GM18502 (cell line): ENCODE measurements at regions not wholly inside any gene's neighbourhood (a gene's known extent, or its start where the extent isn't known, plus 50 kb on each side); places are given as distances from the start of the nearest gene placed in this dataset.
A peak's percentile ranks its signal among the peaks of the same experiment; 100 is the strongest.
"Not testable (repeated sequence)": the region's sequence is repeated elsewhere in the genome, so short reads cannot be mapped to it uniquely, and the experiment has no call there.

ENCODE experiments used
- ATAC-seq: cut with Tn5 transposase; IDR thresholded peaks from one replicate; pipeline ENCODE4 v1.9.1; 2021; ENCODE audit warnings: mild to moderate bottlenecking; ENCODE audit not compliant: unreplicated experiment, poor library complexity

DNA sequence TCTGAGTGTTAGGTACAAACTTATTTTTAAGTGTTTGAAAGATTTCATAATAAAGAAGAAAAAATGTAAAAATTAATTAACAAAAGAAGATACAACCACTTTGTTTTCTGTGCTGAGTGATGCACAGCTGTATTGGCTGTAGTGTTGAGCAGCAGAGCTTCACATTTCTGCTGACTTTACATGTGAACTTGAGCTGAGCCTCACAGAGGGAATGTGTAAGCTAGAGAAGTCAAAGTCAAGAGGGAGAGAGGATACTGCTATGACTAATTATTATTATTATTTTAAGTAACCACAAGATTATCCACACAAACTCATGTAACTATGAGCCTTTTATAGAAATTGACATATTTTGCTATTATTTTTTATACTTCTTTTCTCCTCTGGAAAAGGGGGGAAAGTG lies 159.1 kb upstream of the ZSWIM2 start:
- ATAC-seq, result no peak

- ATAC-seq, result no peak
These were observed 154.6 kb upstream of the ZSWIM2 start for GRCh38 chr2:187003611-187004010.

GRCh38 chr2:187003038-187003554 lies 154.1 kb upstream of the ZSWIM2 start:
- no peak for ATAC-seq

- ATAC-seq, result no peak
These were observed 153.3 kb upstream of the ZSWIM2 start for GRCh38 chr2:187002242-187002641.

DNA sequence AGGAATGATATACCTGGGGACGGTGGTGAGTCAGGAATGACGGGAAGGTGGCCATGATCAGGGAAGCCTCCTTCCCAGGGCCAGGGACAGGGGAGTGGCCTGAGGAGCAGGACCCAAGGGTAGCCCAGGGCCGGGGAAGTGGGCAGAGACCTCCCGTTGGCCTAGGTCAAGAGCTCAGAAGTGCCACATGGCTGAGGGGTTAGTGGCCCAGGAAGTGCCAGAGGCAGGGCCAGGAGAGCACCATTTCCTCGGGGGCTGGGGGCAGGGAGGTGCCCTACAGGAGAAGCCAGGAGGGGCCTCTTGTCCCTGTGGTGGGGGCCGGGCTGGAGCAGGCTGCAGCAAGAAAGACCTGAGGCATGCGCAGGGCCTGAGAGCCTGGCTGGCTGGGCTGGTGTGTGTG lies 152.3 kb upstream of the ZSWIM2 start:
- ATAC-seq, result no peak

GRCh38 chr2:186995092-186995491 lies 146.1 kb upstream of the ZSWIM2 start:
- ATAC-seq, result peak; percentile 44

- no peak for ATAC-seq
These were observed 143.6 kb upstream of the ZSWIM2 start for GRCh38 chr2:186992597-186992996.

DNA sequence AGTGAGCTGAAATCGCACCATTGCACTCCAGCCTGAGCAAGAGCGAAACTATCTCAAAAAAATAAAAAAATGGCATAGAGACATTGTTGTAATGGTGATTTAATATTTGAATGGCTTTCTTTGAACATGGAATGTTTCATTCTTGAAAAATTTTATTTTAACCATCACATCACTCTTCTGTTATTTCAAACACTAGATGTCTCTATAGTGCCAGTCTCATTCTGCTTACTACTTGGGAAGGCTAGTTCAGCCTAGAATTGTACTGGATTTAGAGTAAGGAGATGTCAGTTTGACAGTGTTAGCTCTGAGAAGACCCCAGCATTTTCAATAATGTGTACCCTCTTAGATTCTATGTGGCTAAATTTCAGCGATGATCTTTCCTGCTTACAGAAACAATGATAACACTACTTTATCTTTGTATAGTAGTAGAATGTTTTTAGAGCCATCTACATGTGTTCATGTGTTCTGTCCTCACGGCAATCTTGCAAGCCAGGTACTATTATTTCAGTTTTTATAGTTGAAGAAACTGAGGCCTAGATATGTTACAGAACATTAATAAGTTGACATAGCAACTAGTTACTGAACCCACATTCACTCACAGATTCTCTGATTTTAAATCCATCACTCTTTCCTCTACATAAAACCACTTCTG lies 142.9 kb upstream of the ZSWIM2 start:
- no peak for ATAC-seq

- no peak for ATAC-seq
These were observed 136.0 kb upstream of the ZSWIM2 start for GRCh38 chr2:186984966-186985365.

GRCh38 chr2:186984481-186984880 lies 135.5 kb upstream of the ZSWIM2 start:
- ATAC-seq, result no peak

DNA sequence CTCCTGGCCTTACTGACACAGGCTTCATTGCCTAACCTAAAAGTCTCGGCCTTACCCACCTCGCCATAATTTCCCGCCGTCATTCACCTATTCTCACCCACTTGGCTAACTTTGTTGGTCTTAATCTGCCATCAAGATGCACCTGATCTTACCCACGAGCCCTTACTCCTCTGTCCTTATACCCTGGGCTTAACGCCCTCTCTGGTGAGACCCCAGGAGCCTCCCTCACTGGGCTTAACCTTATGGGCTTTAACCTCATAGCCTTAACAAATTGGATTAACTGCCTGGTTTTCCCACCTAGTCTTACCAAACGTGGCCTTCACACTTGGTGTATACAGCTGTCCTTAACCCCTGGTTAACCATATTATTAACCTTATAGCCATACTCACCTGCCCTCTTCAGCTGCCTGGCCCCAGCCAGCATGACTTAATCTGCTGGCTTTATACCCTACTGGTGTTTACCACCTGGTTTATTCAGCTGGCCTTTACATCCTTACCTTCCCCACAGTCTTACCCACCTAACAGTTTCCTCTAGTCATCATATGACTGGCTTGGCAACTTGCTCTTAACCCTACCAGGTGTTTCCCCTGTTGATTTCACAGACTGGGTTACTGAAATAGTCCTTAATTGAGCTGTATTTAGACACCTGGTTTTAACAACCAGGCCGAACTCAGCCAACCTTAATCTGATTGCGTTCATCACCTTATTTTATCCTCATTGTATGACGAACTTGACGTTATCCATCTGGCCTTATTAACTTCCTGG lies 132.0 kb upstream of the ZSWIM2 start:
- ATAC-seq, result no peak

- no peak for ATAC-seq
These were observed 131.1 kb upstream of the ZSWIM2 start for GRCh38 chr2:186980117-186980442.

DNA sequence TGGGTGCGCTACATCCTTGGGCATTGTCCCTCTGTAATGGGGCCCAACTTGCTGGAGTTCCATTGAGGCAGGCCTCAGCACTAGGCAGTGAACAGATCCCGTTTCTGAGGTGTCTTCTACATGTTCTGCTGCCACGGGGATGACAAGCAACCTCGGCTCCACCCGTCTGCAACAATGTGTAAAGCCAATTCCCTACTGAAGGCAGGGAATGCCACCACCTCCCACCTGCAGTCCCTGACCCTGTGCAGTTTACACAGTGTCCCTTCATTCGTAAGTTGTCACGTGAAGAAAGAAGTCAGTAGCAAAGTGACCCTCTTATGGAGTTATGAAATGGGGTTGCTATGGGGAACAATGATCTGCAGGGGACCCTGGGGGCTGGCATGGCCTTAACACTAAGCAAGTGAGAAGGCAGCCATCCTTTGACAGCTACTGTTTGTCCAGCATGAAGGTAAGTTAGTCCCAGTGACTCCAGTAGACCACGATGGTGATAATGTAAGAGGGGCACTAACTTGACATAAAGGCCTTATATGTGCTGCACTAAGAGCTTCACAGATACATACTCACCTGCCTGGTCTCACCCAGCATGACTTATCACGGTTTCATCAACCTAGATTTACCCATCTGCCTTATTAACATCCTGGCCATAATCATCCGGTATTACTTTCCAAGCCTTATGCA lies 130.6 kb upstream of the ZSWIM2 start:
- ATAC-seq, result no peak

DNA sequence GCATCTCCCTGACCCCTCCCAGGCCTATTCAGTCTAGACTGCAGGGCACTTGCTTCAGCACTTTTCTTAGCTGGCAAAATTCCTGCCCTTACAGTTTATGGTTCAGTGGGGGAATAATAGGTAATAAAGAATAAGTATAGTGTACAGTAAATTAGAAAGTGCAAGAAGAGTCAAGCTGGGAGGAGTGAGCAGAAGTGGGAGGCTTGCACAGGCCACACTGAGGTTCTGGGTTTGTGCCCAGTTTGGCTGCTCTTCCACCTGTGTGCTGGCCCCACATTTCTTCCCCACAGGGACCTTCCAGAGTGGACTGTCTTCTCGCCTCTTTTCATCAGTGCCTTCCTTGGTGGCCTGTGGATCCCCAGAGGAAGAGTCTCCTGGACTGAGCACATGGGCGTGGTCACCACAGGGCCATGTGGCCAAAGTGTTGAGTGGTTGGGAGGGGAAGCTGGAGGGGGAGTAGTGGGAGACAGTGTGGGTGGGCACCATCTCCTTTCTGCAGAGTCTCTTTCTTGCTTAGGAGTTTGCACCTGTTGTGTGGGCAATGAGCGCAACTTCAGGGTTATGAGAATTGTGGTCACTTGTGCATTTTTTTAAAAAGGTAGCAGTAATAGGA lies 128.6 kb upstream of the ZSWIM2 start:
- peak; percentile 50 for ATAC-seq

DNA sequence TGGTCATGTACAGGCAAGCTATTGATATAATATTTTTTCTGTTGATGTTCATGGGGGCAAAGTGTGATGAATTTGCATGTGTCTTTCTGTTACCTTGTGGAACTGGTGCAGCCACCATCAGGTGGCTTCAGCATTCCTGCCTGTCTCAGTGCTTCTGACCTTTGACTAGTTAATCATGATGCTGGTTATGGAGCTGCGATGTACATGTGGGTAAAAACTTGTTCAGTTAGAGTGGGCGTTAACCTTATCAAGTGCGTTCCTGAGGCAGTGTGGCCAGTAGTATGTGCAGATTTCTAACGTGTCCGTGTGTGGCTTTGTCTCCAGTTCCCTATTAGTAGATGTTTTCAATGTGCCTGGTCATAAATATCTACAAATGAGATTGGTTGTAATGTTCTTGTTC lies 127.4 kb upstream of the ZSWIM2 start:
- ATAC-seq, result no peak

- ATAC-seq, result no peak
These were observed 123.5 kb upstream of the ZSWIM2 start for GRCh38 chr2:186972281-186972970.

DNA sequence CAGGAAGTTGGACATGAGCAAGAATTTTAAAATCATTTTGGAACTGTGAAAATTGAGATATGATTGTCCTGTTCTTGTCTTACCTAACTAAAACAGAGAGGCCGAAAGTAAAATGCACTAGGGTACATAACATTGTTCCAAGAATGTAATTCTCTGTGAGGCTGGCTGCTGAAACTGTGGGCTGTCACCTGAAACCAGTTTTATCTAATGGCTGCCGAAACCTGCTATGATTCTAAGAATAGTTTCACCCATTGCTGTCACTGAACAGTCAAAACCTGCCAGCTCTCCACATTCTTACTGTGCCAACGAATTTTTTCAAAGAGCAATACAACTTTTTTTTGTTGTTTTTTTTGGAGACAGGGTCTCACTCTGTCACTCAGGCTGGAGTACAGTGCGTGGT lies 119.3 kb upstream of the ZSWIM2 start:
- peak; percentile 95 for ATAC-seq

GRCh38 chr2:186966015-186966414 lies 117.0 kb upstream of the ZSWIM2 start:
- no peak for ATAC-seq

- ATAC-seq, result no peak
These were observed 113.2 kb upstream of the ZSWIM2 start for GRCh38 chr2:186962085-186962747.

GRCh38 chr2:186960241-186960640 lies 111.3 kb upstream of the ZSWIM2 start:
- ATAC-seq, result not testable (repeated sequence)
